H7 (cell line): ENCODE measurements at regions not wholly inside any gene's neighbourhood (a gene's known extent, or its start where the extent isn't known, plus 50 kb on each side); places are given as distances from the start of the nearest gene placed in this dataset.
A peak's percentile ranks its signal among the peaks of the same experiment; 100 is the strongest.
"Not testable (repeated sequence)": the region's sequence is repeated elsewhere in the genome, so short reads cannot be mapped to it uniquely, and the experiment has no call there.

ENCODE experiments used
- DNase-seq: peaks from one replicate; pipeline ENCODE4 v3.0.0; 2012
- H3K27me3 ChIP-seq: 2 replicates; pipeline ENCODE4 v1.6.0; 2011; ENCODE audit warnings: mild to moderate bottlenecking, low read length; ENCODE audit not compliant: control insufficient read depth, insufficient read depth
- H3K36me3 ChIP-seq: replicated peaks from 2 replicates; pipeline ENCODE4 v1.5.1; 2011; ENCODE audit warnings: low read length; ENCODE audit not compliant: control insufficient read depth, insufficient read depth
- H3K4me3 ChIP-seq: 2 replicates; pipeline ENCODE4 v1.5.1; 2011; ENCODE audit warnings: low read depth, mild to moderate bottlenecking, control low read depth, low read length, moderate library complexity; ENCODE audit not compliant: insufficient read depth

DNA sequence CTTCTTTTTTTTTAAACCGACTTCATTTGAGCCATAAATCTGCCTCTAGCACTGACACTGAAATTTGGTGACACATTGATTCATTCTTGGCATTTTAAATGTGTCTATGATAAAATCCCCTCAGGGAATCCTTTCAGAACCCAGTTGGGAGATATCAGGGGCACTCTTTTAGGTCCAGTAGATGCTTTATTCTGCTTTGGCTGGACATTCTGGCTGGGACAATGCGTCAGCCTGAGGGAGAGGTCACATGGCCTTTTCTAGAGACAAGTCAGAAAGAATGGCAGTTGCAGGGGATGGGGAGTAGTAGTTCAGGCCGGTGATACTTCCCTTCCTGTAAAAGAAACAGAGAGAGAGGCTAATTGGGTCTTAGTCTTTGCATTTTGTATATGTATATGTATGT lies 63.1 kb downstream of the TRIM43 start:
- DNase-seq, H3K36me3 ChIP-seq, H3K27me3 ChIP-seq, H3K4me3 ChIP-seq: not testable (repeated sequence)

DNA sequence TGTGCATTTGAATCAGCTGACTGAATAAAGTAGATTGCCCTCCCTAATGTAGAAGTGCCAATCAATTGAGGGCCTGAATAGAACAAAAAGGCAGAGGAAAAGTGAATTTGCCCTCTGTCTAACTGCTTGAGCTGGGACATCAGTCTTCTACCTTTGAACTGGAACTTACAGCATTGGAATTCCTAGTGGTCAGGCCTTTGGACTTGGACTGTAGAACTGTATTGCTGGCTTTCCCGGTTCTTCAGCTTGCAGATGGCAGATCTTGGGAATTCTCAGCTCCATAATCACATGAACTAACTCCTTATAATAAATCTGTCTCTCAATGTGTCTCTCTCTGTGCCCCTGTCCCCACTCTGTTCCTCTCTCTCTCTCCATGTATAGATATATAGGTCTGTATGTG lies 64.8 kb downstream of the TRIM43 start:
- not testable (repeated sequence) for H3K36me3 ChIP-seq, DNase-seq, H3K4me3 ChIP-seq, H3K27me3 ChIP-seq

GRCh38 chr2:95657937-95658336 lies 66.1 kb downstream of the TRIM43 start:
- H3K4me3 ChIP-seq, H3K36me3 ChIP-seq, DNase-seq, H3K27me3 ChIP-seq: not testable (repeated sequence)

DNA sequence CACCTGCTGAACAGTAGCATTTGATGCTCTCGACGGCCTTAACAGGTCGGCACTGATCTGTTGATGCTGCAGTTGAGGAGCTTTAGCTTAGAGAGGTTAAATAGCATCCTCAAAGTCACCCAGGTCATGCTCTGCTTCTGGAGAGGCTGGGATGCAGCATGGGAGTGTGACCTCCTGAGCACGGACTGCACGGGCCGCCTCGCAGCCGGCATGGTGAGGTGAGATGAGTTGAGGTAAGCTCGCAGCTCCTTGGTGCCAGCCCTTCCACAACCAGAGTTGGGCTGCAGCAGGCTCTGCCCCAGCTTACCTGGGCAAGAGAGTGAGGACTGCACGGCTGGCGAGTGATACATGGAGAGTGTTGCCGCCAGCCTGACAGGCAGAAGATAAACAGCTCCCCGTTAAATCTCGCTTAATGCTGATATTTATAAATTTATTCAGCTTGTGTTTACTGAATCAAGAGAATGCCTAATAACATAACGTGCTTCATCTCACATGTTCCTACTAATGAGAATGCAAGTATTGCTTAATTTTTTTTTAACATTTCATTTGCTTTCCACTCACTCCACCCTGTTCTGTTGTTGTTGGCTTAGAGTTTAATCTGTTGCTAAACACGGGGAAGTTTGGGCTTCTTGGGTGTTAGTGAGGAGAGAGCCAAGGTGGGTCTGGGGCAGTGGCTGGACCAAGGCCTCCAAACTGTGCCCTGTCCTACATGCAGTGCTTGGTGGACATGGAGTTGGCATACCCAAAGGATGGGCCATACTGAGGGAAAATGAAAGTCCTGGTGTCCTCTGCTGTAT lies 69.2 kb downstream of the TRIM43 start:
- not testable (repeated sequence) for H3K27me3 ChIP-seq, H3K36me3 ChIP-seq, DNase-seq, H3K4me3 ChIP-seq

DNA sequence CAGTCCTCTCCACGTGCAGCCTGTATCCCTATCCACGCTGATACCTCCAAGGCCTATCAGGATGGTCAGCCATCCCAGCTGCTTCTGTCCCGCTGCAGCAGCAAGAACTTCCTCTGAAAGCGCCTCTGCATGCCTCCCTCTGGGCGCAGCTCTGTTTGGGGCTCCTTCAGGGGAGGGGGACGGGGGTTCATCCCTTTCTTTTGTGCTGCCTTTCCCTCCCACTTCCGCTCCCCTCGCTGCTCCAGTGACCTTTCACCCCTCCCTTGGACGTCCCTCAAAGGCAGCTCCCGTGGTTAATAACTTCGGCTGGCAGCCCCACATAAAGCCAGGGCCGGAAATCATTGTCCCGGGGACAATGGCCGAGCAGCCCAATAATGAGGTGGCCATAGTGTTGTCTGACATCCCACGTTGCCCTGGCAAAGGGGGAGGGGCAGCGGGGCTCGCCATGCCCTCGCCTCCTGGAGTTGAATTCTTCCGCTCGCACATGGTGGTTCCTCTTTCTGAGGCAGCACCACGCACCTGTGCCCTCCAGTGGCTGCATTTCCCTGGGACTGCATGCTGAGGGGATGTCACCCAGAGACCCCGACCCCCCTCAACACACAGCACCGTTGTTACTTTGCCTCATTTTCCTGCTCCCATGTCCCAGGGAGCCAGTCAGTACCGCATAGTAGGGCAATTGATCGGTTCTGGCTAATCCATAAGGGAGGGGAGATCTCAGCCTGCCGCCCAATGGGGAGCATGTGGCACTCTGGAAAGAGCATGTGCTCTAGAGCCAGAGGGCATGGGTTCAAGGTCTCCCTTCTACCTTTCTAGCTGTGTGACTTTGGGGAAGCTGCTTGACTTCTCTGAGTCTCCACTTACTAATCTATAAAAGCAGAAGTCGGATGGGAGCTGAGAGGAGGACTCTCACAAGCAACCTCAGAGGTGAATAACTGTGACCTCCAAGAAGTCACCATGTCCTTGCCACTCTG lies 72.0 kb downstream of the TRIM43 start:
- not testable (repeated sequence) for H3K27me3 ChIP-seq, H3K4me3 ChIP-seq, H3K36me3 ChIP-seq
- DNase-seq = peak; percentile 10

DNA sequence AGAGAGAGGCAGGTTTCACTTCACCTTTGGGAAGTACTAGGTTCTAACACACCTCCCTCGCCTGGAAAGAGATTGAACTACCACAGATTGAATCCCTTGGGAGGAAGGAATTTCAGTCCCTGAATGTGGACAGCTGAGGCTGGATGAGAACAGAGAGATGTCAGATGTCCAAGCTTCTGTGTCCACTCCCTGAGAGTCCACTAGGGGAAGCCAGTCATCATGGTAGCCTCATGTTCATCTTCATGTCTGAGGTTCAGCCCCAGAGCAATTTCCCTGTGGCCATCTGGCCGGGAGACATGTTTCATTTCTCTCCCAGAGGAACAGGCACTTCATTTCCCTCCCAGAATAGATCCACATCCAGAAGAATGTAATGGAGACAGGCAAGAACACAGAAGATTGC lies 74.8 kb downstream of the TRIM43 start:
- DNase-seq, H3K4me3 ChIP-seq, H3K27me3 ChIP-seq, H3K36me3 ChIP-seq: not testable (repeated sequence)

GRCh38 chr2:95667480-95667879 lies 75.7 kb downstream of the TRIM43 start:
- no peak for DNase-seq
- Histone ChIP-seq H3K4me3 (no peak overlapping the region), H3K36me3 (no peaks in the 10 kb centered on the region)

DNA sequence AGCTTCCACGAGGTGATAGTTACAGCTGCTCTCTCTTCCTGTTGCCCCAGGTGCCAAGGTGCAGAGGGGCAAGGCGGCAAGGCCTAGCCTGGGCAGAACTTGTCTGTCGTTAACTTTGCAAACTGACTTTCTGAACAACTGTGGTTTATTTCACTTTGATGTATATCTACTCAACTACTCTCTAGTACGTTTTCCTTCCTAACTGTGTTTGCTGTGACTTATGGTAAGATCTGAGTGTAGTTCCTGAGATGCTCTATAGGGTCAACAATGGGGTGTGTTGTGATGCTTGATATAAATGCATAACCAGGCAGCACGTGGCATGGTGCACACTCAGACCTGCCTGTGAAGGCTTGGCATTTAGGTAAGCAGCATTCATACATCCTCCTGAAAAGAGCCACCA lies 77.1 kb downstream of the TRIM43 start:
- not testable (repeated sequence) for H3K27me3 ChIP-seq, H3K4me3 ChIP-seq, H3K36me3 ChIP-seq, DNase-seq

More at GRCh38 chr2:95667480-95667879, 75.7 kb downstream of the TRIM43 start:
- H3K27me3 ChIP-seq = no peaks in the 10 kb centered on the region

DNA sequence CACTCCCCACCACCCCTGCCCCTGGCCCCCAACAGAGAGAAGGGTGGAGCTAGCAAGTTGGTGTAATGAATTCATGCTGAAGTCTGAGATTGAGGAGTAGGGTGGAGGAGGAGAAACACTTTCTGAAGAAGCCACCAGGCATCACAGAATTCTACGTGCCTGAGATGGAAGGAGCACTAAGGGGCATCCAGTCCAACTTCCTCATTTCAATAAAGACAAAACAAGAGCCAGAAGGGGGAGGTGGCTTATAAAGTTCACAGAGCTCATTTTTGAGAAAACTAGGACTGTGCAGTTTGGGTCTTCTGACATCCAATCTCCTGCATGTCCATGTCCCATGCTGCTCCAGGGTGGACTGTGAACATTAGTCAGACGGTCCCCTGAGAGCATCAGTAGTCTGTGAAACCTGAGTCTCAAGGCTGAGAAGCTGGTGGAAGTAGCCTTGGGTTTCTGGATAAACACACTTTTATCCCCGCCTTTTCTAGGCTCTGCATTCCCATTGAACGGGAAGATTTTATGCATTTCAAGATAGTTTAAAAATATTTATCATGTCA lies 77.7 kb downstream of the TRIM43 start:
- no peak overlapping the region for H3K4me3 ChIP-seq
- DNase-seq = no peak
- no peaks in the 10 kb centered on the region; the same call in 1 of the 2 replicates for H3K27me3 ChIP-seq
- H3K36me3 ChIP-seq = no peaks in the 10 kb centered on the region

DNA sequence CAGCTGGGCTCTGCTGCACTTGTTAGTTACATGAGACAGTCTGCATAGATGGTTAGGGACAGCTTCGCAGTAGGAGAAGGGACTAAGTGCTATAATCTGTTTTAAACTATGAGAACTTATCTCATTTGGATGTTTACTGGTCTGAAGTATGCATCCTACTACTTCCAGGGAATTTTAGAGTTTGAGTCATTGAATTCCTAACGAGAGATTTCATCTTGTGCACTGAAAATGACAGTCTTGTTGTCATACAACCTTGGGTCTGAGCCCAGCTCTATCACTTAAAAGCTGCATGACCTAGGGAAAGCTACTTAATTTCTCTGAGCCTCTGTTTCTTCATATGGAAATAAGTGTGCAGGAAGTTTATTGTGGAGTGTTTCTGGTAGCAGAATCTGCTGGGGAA lies 78.4 kb downstream of the TRIM43 start:
- Histone ChIP-seq H3K36me3 (no peaks in the 10 kb centered on the region), H3K27me3 (no peaks in the 10 kb centered on the region; the same call in 1 of the 2 replicates), H3K4me3 (no peak overlapping the region)
- DNase-seq = no peak

DNA sequence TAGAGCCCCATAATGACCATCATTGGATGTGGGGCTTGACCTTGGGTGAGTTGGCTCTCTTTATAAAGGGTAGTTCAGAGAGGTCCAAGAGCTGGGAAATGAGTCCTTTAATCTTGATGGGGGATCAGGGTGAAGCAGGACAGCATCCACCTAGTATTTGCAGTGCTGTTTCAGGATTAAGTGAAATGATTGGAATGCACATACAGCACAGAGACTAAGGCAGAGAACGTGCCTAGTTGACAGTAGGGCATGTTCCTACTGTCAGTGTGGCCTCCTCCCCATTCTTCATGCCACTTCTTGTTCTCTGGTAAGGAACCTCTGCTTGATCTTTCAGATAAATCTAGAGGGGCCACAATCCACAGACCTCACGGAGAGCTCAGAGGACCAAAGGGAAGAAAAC lies 78.9 kb downstream of the TRIM43 start:
- H3K36me3 ChIP-seq = no peaks in the 10 kb centered on the region
- no peak overlapping the region for H3K4me3 ChIP-seq
- no peak for DNase-seq
- no peaks in the 10 kb centered on the region; the same call in 1 of the 2 replicates for H3K27me3 ChIP-seq

DNA sequence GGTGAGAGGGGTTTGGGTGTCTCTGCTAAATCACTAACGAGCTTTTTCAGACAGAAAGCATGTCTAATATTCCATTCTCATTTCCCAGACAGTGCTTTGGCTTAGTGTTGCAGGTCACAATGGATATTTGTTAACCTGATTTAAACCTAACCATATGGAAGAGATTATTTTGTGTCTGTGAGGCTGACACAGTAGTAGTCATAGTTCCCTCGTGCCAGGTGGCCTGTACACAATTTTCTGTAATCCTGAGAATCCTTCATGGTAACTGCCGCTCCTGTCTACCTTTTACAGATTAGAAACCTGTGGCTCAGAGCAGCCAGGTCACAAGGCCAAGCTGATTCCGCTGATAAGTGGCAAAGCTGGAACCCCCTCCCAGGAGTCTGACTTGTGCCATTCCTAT lies 79.4 kb downstream of the TRIM43 start:
- not testable (repeated sequence) for H3K27me3 ChIP-seq, H3K36me3 ChIP-seq, DNase-seq, H3K4me3 ChIP-seq

- not testable (repeated sequence) for H3K4me3 ChIP-seq, H3K36me3 ChIP-seq, H3K27me3 ChIP-seq, DNase-seq
Observed at GRCh38 chr2:95671992-95672391, 80.2 kb downstream of the TRIM43 start.

DNA sequence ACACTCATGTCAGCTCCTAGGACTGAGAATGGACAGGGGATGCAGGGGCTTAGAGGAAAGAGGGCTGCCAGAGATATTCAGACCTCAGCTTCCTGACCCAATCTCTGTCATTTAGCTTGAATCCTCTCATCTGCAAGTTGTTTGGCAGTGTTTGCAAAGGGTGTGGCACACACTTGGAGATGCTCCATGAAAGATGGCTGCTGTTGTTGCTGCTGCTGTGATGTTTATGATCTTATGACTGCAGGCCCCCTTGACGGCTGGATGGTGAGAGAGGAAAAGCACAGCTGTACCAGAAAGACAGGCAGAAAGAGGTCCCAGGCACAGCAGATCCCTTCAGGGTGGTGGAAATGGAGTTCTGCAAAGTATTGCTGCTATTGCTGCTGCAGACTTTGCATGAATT lies 80.7 kb downstream of the TRIM43 start:
- not testable (repeated sequence) for H3K36me3 ChIP-seq, H3K4me3 ChIP-seq, H3K27me3 ChIP-seq, DNase-seq

DNA sequence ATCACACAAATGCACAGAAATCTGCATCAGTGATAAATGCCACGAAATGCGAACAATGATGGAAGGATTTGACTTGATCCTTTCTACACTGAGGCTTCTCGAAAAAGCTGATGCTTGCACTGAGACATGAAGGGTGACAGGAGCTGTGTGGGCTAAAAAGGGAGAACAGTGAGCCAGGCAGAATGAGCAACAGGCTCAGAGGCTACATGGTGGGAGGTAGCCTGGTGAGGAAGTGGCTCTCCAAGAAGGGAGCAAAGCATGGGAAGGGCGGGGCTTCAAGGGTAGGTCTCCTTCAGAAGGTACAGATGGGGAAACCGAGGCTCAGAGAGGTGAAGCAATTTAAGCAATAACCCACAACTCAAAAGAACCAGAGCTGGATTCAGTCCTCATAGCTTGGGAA lies 82.4 kb downstream of the TRIM43 start:
- no peaks in the 10 kb centered on the region for H3K36me3 ChIP-seq
- H3K4me3 ChIP-seq = no peak overlapping the region
- DNase-seq = no peak
- no peaks in the 10 kb centered on the region; the same call in 1 of the 2 replicates for H3K27me3 ChIP-seq
